ENCODE measurements at regions not wholly inside any gene's neighbourhood (a gene's known extent, or its start where the extent isn't known, plus 50 kb on each side); places are given as distances from the start of the nearest gene placed in this dataset.

DNA sequence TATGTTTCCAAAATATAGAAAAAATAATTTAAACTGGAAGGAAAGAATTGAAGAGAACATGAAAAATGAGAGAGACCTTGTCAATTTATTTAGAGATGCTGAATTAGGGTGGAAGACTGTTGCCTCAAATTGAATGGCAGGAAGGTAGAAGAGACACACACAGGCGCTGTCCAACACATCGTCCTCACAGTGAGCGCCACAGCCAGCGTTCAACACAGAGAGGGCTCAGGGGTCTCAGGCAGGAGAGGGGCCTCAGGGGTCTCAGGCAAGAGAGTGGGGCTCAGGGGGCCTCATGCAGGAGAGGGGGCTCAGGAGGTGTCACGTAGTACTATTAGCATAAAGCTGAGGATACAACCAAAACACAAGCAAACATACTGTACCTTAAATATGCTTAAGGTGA is 65.7 kb downstream of the TMEM18 start:
- DNase-seq (ENCODE audit: low read depth in 2 of 2, low spot score in 1 of 2), result no peak

GRCh38 chr2:610491-610890 is 66.7 kb downstream of the TMEM18 start:
- no peak for DNase-seq (ENCODE audit: low read depth in 2 of 2, low spot score in 1 of 2)

DNA sequence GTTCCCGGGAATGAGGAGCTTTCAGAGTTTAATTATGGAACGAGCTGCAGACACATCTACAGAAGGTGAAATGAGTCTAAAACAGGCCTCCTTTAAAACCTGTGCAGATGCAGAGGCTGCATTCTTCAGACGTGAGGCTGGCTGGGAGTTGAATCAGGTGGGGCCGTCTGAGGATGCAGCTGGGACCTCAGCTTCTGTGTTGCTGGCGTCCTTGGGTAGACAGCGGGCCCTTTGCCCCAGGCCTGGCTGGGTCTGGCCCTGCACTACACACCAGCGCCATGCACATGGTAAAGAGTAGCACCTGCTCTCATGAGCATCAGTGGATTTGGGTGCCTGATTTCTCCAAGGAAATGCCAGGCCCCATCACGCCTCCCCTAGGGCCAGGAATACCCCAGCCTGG is 67.3 kb downstream of the TMEM18 start:
- DNase-seq (ENCODE audit: low read depth in 2 of 2, low spot score in 1 of 2), result no peak

DNA sequence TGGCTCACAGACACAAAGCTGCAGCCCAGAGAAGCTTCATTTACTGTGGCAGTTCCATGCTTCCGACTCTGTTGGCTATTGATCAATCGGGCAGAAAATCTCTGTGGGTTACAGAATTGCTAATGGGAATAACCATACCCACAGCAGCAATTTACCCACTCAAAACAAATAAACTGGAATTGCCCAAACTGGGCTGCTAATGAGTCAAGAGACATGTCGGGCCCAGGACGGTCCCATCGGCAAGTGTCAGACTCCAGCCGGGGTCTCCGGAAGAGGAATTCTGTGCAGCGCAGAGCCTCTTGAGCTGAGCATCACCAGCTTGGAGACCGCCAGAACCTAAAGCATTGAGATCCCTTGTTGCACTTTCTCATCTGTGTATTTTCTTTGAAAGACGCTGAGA is 67.8 kb downstream of the TMEM18 start:
- no peak for DNase-seq (ENCODE audit: low read depth in 2 of 2, low spot score in 1 of 2)

DNA sequence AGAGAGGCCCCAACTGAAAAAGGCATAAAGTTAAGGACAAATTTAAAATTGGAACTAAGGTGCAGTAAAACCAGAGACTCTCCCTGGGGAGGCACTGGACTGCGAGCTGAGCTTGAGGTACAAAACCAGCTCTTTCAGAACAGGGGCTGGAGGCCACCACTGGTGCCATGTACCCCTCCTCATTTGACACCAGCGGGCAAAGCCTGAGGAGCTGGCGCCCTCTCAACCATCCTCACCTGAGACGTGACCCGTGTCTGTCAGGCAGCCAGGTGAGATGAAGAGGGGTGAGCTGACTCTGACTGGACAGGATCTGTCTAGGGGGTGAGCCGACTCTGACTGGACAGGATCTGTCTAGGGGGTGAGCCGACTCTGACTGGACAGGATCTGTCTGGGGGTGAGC is 68.5 kb downstream of the TMEM18 start:
- no peak for DNase-seq (ENCODE audit: low read depth in 2 of 2, low spot score in 1 of 2)

DNA sequence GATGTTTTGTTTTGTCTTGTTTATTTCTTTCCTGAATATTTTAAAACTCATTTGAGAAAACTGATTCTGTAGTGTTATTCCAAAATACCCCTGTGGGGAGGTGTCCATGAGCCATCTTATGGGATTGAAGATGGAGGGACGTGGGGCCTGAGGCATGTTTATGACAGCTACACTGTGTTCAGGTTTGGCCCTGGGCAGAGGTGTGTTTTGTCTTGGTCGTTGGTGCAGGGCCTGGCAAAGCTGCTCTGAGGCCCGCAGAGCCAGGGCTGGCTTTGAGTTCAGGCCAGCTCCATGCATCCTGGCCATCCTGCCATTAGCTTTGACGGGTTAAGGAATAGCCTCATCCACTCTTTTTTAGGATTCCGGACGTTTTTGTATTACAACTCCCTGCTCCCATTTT is 68.9 kb downstream of the TMEM18 start:
- DNase-seq (ENCODE audit: low read depth in 2 of 2, low spot score in 1 of 2), result no peak

- DNase-seq (ENCODE audit: low read depth in 2 of 2, low spot score in 1 of 2), result no peak
Observed at GRCh38 chr2:607709-608108, 69.5 kb downstream of the TMEM18 start.

- DNase-seq (ENCODE audit: low read depth in 2 of 2, low spot score in 1 of 2), result no peak
Observed at GRCh38 chr2:607172-607571, 70.0 kb downstream of the TMEM18 start.

- DNase-seq (ENCODE audit: low read depth in 2 of 2, low spot score in 1 of 2), result no peak
Observed at GRCh38 chr2:605674-606608, 71.3 kb downstream of the TMEM18 start.

- DNase-seq (ENCODE audit: low read depth in 2 of 2, low spot score in 1 of 2), result no peak
Observed at GRCh38 chr2:604854-605524, 72.2 kb downstream of the TMEM18 start.

DNA sequence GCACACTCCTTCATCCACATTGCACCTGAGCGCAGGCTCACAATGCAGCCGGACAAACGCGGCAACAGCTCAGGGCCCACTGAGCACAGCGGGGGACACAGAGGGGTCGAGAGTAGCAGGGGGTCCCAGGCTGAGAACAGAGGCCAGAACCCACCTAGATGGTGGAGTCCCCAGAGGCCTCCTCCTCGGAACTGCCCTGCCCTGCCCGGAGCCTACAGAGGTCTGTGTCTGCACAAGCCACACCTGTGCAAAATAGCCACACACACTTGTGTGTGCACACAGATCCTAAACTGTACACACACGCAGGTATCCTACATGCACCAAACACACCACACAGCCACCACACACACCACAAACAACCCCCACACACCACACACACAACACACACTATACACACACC is 72.8 kb downstream of the TMEM18 start:
- no peak for DNase-seq (ENCODE audit: low read depth in 2 of 2, low spot score in 1 of 2)

DNA sequence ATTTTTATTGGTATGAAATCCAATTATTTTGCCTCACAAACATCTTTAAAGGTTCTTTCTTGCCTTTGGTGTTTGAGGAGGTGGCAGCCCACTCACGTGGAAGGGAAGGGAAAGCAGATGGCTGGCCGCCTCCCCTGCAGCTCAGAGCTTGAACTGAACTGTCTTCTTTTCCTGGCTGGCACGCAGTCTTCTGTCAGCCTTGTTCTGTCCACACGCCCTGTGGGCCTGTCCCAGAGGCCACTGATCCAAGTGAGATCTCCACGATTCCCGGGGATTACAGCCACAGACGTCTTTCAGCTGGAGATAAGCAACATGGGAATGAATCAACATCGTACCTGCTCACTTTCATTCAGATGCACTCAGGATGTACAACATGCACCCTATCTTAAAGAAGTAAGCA is 73.3 kb downstream of the TMEM18 start:
- no peak for DNase-seq (ENCODE audit: low read depth in 2 of 2, low spot score in 1 of 2)

DNA sequence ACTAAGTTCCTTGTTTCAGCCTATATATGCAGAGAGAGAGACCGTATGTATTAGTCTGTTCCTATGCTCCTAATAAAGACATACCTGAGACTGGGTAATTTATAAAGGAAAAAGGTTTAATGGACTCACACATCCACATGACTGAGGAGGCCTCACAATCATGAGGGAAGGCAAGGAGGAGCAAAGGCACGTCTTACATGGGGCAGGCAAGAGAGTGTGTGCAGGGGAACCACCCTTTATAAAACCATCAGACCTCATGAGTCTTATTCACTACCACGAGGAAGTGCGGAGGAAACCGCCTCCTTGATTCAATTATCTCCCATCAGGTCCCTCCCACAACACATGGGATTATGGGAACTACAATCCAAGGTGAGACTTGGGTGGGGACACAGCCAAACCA is 73.8 kb downstream of the TMEM18 start:
- no peak for DNase-seq (ENCODE audit: low read depth in 2 of 2, low spot score in 1 of 2)

DNA sequence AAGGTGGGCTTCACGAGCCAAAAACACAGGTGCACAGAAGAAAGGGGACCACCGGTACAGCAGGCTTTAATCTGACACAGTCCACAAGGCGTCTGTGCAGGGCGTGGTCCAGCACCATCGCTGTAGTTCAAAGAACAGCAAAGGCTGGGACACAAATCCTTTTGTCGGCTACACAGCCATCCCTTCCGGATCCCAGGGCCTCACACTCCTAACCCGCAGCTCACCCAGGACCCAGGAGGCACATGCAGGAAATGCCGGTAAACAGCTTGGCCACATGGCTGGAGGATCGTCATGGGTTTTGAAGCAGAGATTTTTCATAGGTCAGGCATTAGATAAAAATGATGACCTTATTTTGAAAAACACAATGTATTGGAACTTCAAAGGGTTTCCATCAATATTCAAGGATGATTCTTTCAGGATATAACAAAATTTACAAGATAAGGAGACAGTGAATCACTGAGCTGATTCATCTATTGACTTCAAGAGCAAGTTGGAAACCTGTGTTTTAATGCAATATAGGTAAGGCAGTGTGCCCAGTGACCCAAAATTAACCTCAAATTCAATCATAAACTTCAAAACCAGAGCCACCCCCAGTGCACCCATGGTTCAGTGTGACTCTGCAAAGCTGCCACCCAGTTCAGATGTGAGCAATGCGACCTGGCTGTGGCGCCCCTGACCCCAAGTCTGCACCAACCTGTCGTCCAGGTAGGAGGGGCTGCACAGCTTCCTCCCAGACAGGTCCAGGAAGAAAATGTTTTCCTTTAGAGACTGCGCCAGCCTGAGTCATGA is 74.4 kb downstream of the TMEM18 start:
- DNase-seq (ENCODE audit: low read depth in 2 of 2, low spot score in 1 of 2), result no peak

- no peak for DNase-seq (ENCODE audit: low read depth in 2 of 2, low spot score in 1 of 2)
Observed at GRCh38 chr2:601806-602455, 75.3 kb downstream of the TMEM18 start.

- no peak for DNase-seq (ENCODE audit: low read depth in 2 of 2, low spot score in 1 of 2)
Observed at GRCh38 chr2:601387-601698, 75.9 kb downstream of the TMEM18 start.

DNA sequence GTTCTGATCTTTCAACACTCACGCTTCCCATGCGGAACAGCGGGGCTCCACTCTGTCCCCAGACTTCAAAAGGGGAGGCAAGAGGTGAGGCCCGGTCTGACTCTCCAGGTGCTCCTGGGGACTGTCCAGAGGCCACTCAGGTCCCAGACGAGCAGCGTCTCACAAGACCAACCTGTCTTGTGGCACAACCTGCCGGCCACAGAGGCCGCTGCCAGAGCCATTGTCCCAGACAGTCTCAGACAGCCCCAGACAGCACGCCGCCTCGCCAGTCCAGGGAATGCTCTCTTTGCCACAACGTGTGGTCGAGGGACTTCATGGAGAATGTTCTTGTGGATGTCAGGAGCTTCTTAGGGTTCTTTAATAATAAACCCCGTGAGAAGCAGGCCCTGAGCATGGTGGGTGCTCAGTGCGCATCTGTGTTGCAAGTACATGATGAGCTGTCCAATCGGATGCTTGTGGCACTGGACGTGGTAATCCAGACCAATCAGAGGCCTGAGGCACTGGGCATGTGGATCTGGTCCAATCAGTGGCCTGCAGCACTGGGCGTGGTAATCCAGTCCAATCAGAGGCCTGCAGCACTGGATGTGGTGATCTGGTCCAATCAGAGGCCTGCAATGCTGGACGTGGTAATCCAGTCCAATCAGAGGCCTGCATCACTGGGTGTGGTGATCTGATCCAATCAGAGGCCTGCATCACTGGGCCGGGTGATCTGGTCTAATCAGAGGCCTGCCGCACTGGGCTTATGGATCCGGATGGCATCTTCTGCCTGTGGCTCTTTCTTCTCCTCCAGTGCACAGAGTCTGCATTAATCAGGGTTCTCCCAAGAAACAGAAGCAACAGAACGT is 76.4 kb downstream of the TMEM18 start:
- no peak for DNase-seq (ENCODE audit: low read depth in 2 of 2, low spot score in 1 of 2)

- DNase-seq (ENCODE audit: low read depth in 2 of 2, low spot score in 1 of 2), result no peak
Observed at GRCh38 chr2:599601-600000, 77.6 kb downstream of the TMEM18 start.

DNA sequence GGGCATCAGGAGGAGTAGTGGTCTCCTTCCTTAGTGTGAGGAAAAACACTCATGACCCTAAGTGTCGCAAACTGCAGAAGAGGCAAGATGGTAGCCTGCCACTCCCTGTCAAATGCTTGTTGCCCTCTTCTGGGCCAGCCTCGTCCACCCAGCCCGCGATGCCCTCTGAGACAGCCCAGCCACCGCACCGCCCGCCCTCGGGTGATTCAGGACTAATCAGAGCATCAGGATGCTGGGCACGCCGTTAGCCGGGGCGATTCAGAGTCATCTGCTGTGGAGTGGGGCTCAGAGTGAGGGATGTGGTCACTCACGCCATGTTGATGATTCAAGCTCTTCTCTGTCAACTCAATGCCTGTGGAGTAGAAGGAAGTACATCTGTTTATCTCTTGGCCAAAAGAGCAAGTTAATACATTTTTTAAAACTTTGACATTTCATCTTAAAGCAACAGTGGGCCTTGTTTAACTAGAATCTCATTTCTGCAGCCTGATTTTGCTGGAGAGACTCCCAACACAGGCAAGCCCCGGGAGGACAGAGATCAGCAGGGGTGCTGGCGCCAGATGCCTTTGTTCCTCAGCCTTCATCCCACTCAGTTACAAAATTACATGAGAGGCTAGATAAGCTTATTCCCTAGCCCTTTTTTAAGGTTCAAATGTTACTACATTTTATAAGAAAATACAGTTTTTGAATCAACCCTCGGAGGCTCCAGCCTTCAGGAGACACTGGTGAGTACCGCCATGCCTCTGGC is 79.0 kb downstream of the TMEM18 start:
- no peak for DNase-seq (ENCODE audit: low read depth in 2 of 2, low spot score in 1 of 2)

All from stimulated activated CD8-positive, alpha-beta memory T cell treated with anti-CD3 and anti-CD28 coated beads, Interleukin-4, amount 100 ng/mL, for 4 hours (primary cell).